ENCODE measurements at regions not wholly inside any gene's neighbourhood (a gene's known extent, or its start where the extent isn't known, plus 50 kb on each side); places are given as distances from the start of the nearest gene placed in this dataset.

- DNase-seq = no peak
These were observed 564.0 kb upstream of the JARID2 start for GRCh38 chr6:14681699-14682487.

- no peak for DNase-seq
These were observed 563.1 kb upstream of the JARID2 start for GRCh38 chr6:14682812-14683211.

- DNase-seq = no peak
These were observed 556.2 kb upstream of the JARID2 start for GRCh38 chr6:14689639-14690038.

GRCh38 chr6:14690120-14691056 is 555.5 kb upstream of the JARID2 start:
- DNase-seq = no peak

- no peak for DNase-seq
These were observed 553.7 kb upstream of the JARID2 start for GRCh38 chr6:14692208-14692607.

- no peak for DNase-seq
These were observed 552.3 kb upstream of the JARID2 start for GRCh38 chr6:14693301-14694192.

- DNase-seq = no peak
These were observed 551.6 kb upstream of the JARID2 start for GRCh38 chr6:14694308-14694707.

- DNase-seq = no peak
These were observed 550.3 kb upstream of the JARID2 start for GRCh38 chr6:14695579-14695978.

GRCh38 chr6:14696367-14696766 is 549.5 kb upstream of the JARID2 start:
- DNase-seq = no peak

GRCh38 chr6:14697427-14697826 is 548.4 kb upstream of the JARID2 start:
- no peak for DNase-seq

- no peak for DNase-seq
These were observed 545.9 kb upstream of the JARID2 start for GRCh38 chr6:14699803-14700601.

- no peak for DNase-seq
These were observed 543.9 kb upstream of the JARID2 start for GRCh38 chr6:14701946-14702345.

GRCh38 chr6:14702678-14703077 is 543.2 kb upstream of the JARID2 start:
- no peak for DNase-seq

- no peak for DNase-seq
These were observed 542.3 kb upstream of the JARID2 start for GRCh38 chr6:14703586-14703985.

GRCh38 chr6:14704383-14705271 is 541.2 kb upstream of the JARID2 start:
- no peak for DNase-seq

- no peak for DNase-seq
These were observed 540.0 kb upstream of the JARID2 start for GRCh38 chr6:14705841-14706377.

- DNase-seq = no peak
These were observed 539.4 kb upstream of the JARID2 start for GRCh38 chr6:14706378-14706929.

GRCh38 chr6:14707276-14707675 is 538.6 kb upstream of the JARID2 start:
- no peak for DNase-seq

- DNase-seq = no peak
These were observed 537.9 kb upstream of the JARID2 start for GRCh38 chr6:14707971-14708465.

GRCh38 chr6:14709066-14709670 is 536.7 kb upstream of the JARID2 start:
- DNase-seq = no peak
